Endometrium (tissue), 2 donors: ENCODE measurements at regions not wholly inside any gene's neighbourhood (a gene's known extent, or its start where the extent isn't known, plus 50 kb on each side); places are given as distances from the start of the nearest gene placed in this dataset.

ENCODE experiments used
- FAIRE-seq: peaks from 2 replicates; lab custom pipeline; 2012; peaks lifted over from hg19 to GRCh38; lab: Jason Lieb, UNC
- donor health status: control.
- donor health status: control.

DNA sequence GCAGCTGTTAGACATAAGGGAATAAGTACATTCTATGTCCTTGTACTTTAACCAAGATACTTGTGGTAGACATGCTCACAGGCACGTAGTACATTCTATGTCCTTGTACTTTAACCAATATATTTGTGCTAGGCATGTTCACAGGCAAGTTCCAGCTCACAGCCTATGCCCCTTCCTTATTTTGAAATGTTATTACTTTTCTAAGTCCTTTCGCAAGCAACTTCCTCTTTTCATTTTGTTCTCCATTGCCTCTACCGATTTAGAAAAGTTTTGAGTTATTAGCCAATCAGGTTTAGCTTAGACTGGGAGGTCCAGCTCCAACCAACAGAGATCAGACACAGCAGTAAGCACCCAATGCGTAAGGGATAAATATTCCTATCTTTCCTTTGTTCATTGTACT, 60.1 kb upstream of the NUDT7 start:
- FAIRE-seq, result no peak

DNA sequence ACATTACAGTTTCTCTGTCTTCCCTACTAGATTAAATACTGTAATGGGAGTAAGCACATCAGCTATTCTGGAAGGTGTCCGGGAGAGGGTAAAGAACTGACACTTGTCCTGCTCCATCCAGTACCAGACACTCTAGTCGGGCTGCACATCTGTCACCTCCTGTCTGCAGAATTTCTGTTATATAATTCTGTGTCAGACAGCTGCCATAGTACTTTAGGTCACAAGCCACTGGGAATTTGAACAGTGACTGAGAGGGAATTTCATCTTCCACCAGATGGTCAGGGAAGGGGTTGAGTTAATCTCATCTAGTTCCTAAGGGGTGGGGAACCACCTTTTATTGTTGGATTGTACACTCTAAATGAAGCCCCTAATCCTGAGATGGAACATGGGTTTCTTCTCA, 58.6 kb upstream of the NUDT7 start:
- no peak for FAIRE-seq

DNA sequence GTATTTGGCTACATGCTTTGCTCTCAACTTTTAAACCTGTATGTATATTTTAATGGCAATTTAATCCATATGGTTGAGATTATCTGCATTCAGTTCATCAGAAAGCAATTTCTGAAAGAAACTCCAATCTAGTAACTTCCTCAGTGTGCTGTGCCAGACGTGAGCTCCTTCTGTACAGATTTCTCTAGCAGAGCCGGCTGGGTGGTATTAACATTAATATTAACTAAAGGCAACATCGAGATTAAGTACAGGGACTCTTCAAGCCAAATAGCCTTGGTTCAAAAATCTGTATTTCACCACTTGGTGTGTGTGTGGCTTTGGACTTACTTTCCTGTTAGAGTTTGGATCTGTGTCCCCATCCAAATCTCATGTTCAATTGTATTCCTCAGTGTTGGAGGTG, 55.5 kb upstream of the NUDT7 start:
- no peak for FAIRE-seq

DNA sequence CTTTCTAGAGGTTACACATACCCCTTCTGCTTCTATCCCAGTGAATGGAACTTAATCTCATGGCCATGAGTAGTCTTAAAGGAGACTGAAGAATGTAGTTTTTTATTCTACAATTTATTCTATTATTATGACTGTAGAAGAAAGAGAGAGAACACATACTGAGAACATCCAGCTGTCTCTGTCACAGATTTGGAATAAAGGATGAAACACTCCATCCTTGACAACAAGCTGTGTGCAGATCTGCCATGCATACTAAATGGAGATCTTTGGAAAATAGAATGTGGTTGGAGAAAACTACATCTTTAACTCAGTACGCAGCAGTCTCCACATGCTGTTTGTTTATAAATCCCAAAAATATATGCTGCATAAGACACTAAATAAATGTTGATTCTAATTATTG, 54.1 kb upstream of the NUDT7 start:
- no peak for FAIRE-seq

DNA sequence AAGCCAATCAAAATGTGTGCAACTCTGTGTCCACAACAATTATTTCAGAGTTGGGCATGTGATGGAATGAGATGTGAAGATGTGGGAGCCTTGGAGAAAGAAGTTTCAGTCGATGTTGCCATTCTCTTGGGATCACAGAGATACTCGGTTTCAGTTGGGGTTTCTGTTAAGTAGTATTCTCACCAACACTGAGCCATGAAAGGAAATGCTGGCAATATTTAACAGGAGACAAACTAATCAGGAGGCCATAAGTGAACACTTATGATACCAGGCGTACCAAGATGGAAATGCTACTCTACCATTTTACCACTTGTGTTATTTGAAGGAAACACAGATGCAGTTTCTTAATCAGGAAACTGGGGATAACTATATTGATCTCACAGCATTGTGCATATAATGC, 53.3 kb upstream of the NUDT7 start:
- no peak for FAIRE-seq
